Fibroblast of mammary gland (primary cell): ENCODE measurements at regions not wholly inside any gene's neighbourhood (a gene's known extent, or its start where the extent isn't known, plus 50 kb on each side); places are given as distances from the start of the nearest gene placed in this dataset.

ENCODE experiments used
- DNase-seq: peaks from one replicate; pipeline ENCODE4 v3.0.0-alpha.2; 2010; ENCODE audit warnings: low read depth
- H3K4me3 ChIP-seq: 2 replicates; pipeline ENCODE4 v1.5.1; 2011; ENCODE audit warnings: low read depth, mild to moderate bottlenecking, low read length, moderate library complexity; ENCODE audit not compliant: control insufficient read depth
- CTCF ChIP-seq: conservative IDR thresholded peaks from 2 replicates; pipeline ENCODE4 v1.5.1; 2011; ENCODE audit warnings: low read depth, low read length, inconsistent platforms; ENCODE audit not compliant: control insufficient read depth, insufficient read depth

DNA sequence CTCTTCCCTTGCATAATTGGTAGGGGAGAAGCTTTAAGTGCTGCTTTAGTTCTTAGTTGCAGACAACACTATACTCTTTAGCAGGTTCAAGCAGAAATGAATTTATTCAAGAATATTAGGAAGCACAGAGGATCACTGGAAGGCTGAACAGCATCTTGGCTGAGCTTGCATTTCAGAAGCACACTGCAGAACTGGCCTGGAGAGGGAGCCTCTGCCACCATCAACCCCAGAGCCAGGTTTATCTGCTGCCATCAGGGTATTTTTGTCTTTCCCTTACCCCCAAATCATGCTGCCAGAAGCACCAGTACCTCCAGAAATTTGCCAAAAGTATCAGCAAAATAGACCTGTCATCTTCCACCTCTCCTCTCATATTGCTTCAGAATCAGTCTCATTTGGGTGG, 440.7 kb downstream of the DMAC1 start:
- H3K4me3 ChIP-seq: no peak overlapping the region
- TF ChIP-seq CTCF: peak; percentile 26
- DNase-seq: no peak

DNA sequence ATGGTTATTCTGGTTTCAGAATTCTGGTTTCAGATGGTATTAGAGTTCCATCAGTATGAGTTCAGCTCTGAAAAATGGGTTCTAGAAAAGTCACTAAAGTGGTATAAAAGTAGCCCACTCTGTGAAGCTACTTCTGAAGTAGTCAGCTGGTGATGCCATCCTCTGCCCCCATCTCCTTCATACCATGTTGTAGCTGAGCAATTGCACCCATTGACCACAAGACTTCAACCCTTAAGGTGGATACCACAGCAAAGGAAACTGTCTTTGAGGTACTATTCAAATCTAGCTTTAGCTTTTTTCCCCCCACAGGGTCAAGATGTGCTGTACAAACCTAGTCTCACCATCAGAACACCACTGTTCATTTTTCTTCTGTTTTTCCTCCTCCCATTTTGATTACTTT, 444.9 kb downstream of the DMAC1 start:
- H3K4me3 ChIP-seq: no peak overlapping the region
- no peak for TF ChIP-seq CTCF
- no peak for DNase-seq

- no peak for TF ChIP-seq CTCF
- DNase-seq: no peak
- no peak overlapping the region for H3K4me3 ChIP-seq
Measured at GRCh38 chr9:7348692-7349091, 450.9 kb downstream of the DMAC1 start.

GRCh38 chr9:7347556-7347955, 452.0 kb downstream of the DMAC1 start:
- TF ChIP-seq CTCF: no peak
- DNase-seq: no peak
- H3K4me3 ChIP-seq: no peak overlapping the region

DNA sequence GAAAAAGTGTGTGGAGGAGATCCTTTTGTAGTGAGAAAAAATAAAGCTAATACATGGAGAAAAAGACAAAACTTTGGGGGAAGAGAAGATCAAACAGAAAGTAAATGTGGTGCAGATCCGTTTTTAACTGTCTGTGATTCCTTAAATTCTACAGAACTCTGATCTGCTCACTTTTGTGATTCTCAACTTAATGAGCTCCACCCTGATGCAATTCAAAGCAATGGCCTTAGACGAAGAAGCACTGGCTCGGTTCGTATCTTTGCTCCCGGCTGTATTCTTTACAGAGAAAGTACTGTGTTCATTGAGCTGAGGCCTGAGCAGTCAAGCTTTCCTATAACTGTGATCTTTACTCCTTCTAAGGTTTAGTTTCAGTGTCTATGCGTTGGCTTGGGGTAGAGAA, 453.4 kb downstream of the DMAC1 start:
- no peak for DNase-seq
- H3K4me3 ChIP-seq: no peak overlapping the region
- no peak for TF ChIP-seq CTCF

- no peak for TF ChIP-seq CTCF
- no peak for DNase-seq
Measured at GRCh38 chr9:7342736-7343135, 456.8 kb downstream of the DMAC1 start.

GRCh38 chr9:7342229-7342628, 457.3 kb downstream of the DMAC1 start:
- TF ChIP-seq CTCF: peak; percentile 29
- no peak overlapping the region for H3K4me3 ChIP-seq
- DNase-seq: no peak

More at GRCh38 chr9:7342736-7343135, 456.8 kb downstream of the DMAC1 start:
- H3K4me3 ChIP-seq: no peak overlapping the region
